Mammary epithelial cell (primary cell): ENCODE measurements at regions not wholly inside any gene's neighbourhood (a gene's known extent, or its start where the extent isn't known, plus 50 kb on each side); places are given as distances from the start of the nearest gene placed in this dataset.

Source experiments
- CTCF ChIP-seq, 2 donors: IDR thresholded peaks in 1 of 2; conservative IDR thresholded peaks in 1 of 2; 2 replicates each; pipeline ENCODE4 v1.5.1; 2011 to 2012; ENCODE audit warnings: inconsistent platforms in 2 of 2, low read length in 2 of 2, mild to moderate bottlenecking in 2 of 2, control low read depth in 1 of 2, low read depth in 1 of 2; ENCODE audit not compliant: insufficient read depth in 1 of 2; ENCODE audit errors: extremely low read depth in 1 of 2
- EZH2 ChIP-seq: IDR thresholded peaks from 2 replicates; pipeline ENCODE4 v1.6.1; 2012; ENCODE audit warnings: low read length, inconsistent platforms, borderline replicate concordance

- no peak for TF ChIP-seq CTCF (conservative IDR thresholded peaks at IDR 0.05 in 1 of 2, IDR thresholded peaks at IDR 0.05 in 1 of 2; ENCODE audit: extremely low read depth in 1 of 2, insufficient read depth in 1 of 2, low read depth in 1 of 2, low read length in 2 of 2)
- no peak for TF ChIP-seq EZH2
Measured at GRCh38 chr5:86885489-86886230, 267.9 kb downstream of the COX7C start.
